Activated CD4-positive, alpha-beta T cell treated with anti-CD3 and anti-CD28 coated beads, Interleukin-2, amount 50 U/mL, for 1 hour (primary cell): ENCODE measurements at regions not wholly inside any gene's neighbourhood (a gene's known extent, or its start where the extent isn't known, plus 50 kb on each side); places are given as distances from the start of the nearest gene placed in this dataset.

Experiments used
- DNase-seq: peaks from one replicate; pipeline ENCODE4 v3.0.0-alpha.2; 2020

- no peak for DNase-seq
These were observed 50.4 kb upstream of the KDR start for GRCh38 chr4:55175779-55176231.

DNA sequence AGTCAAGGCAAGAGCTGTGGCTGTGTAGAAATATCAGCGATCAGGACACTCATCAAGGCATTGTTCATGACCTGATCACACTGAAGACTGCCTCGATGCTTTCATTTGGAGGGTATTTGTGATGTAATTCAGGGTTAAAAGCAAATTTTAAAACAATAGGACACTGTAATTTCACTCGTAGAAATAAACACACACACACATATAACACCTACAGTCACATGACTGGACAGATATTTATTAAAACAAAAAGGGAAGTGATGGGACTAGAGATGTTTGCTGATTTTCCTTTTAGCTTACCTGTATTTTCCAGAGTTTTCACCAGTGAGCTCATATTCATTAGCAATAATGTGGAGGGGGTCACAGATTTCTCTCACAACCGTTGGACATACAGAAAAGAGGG lies 51.1 kb upstream of the KDR start:
- no peak for DNase-seq

- DNase-seq = no peak
These were observed 52.1 kb upstream of the KDR start for GRCh38 chr4:55177461-55177860.

GRCh38 chr4:55178226-55179005 lies 53.0 kb upstream of the KDR start:
- DNase-seq = no peak

- no peak for DNase-seq
These were observed 55.9 kb upstream of the KDR start for GRCh38 chr4:55181010-55182005.

GRCh38 chr4:55183926-55184599 lies 58.7 kb upstream of the KDR start:
- no peak for DNase-seq

DNA sequence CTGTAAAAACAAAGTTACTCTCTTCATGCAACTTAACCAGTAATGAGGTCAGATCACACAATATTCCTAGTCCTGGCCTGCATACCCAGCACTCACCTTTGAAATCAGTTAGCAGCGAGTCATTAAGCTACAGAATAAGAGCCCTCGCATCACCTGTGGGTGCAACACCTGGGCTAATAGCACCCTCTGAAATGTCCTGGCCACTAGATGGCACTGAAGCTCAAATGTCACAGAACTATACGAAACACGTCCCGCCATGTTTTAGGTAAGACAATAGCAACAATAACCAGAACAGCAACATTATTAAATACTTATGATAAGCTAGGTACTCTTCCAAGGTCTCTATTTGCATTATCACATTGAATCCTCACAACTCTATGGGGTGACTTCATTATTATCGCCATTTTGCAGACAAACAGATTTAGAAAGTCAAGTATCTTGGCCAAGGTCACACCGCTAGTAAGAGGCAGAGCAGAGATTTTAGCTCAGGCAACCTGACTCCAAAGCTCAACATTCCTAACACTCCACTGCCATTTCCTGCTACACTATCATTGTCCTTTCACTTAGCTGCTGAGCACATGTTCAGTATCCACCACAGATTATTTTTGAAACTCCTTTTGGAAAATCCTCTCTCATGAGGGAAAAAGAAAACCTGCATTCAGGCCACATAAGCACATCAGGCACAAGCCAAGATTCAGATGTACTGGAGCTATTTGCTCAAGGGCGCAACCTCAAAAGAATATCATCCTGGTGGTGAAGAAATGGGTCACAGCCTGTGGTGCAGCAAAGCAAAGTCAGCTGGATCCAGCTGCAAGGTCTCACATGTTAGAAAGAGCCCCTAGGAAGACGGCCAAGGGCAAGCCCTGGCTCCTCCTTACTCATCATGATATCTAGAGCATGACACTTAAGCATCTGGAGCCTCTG lies 59.5 kb upstream of the KDR start:
- peak; percentile 5 for DNase-seq

DNA sequence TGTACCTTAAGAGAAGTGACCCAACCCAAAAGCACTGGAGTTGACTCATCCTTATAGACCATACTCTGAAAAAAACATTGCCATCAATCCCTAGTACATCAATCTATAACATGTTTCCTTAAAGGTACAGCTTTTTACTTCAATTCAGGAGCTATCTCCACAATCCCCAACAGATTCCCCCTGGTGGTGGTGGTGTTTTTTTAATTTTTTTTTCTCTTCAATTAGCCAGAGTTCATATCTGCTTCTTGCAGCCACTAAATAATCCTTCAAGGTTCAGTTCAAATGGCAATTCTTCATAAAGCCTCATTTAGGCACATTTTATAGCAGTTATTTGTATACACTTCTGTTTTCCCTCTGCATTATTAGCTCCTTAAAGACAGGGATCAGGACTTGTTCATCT lies 60.7 kb upstream of the KDR start:
- DNase-seq = no peak

DNA sequence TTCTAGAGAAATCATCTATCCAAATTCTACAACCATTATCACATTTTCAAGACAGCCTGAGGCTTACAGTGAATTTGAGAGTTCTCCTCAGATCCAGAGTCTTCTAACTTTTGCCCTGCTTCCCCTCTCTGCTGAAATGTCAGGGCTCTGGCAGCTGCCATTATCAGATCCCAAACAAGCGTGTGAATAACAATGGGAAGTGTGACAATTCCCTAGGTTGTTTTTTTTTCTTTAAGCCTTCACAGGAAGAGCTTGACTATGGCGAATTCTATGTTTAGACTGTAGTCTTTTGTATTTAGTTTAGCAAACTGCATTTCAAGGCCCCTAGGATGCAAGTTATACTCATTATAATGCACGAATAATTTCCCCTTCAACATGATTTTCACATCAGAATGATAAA lies 61.3 kb upstream of the KDR start:
- no peak for DNase-seq

- DNase-seq = no peak
These were observed 88.8 kb upstream of the KDR start for GRCh38 chr4:55214172-55214571.

- DNase-seq = no peak
These were observed 89.7 kb upstream of the KDR start for GRCh38 chr4:55215087-55215486.

- DNase-seq = no peak
These were observed 91.7 kb upstream of the KDR start for GRCh38 chr4:55216863-55217635.

DNA sequence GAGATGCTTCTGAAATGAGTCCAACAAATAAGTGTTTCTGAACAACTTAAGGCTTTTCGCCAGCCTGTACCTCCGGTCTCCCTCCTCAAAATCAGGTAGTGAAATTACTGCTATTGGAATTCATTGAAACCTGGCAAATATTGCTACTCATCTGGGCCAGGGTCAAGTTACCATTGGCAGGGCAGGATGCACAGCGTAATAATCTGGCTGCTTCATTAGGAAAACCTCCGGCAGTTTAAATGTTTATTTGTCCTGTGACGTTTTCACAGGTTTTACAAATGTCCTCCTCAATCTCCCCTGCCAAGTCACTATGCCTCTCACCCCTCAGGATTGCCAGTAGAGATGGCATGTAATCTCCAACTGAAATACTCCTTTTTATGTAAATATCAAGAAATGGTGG lies 92.6 kb upstream of the KDR start:
- no peak for DNase-seq

DNA sequence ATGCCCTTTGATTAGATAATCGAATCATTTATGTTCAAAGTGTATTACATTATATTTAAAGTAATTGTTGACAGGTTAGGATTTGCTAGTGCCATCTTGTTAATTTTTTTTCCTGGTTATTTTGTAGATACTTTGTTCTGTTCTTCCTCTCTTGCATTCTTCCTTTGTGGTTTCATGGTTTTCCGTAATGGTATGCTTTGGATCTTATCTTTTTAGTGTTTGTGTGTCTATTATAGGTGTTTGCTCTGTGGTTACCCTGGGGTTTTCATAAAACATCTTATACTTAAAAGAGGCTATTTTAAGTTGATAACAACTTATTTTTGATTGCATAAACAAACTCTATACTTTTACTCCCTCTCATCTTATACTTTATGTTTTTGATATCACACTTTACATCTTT lies 108.2 kb upstream of the SRD5A3 start:
- DNase-seq = no peak

DNA sequence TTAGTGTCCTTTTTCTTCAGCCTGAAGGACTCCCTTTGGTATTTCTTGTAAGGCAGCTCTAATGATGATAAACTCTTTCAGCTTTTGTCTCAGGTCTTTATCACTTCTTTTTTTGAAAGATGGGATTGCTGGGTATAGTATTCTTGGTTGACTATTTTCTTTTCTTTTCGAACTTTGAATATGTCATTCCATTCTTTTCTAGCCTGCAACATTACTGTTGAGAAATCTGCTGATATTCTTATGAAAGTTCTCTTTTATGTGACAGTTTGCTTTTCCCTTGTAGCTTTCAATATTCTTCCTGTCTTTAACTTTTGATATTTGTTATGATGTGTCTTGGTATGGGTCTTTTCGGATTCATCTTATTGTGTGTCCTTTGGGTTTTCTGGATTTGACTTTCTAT lies 107.6 kb upstream of the SRD5A3 start:
- DNase-seq = no peak

DNA sequence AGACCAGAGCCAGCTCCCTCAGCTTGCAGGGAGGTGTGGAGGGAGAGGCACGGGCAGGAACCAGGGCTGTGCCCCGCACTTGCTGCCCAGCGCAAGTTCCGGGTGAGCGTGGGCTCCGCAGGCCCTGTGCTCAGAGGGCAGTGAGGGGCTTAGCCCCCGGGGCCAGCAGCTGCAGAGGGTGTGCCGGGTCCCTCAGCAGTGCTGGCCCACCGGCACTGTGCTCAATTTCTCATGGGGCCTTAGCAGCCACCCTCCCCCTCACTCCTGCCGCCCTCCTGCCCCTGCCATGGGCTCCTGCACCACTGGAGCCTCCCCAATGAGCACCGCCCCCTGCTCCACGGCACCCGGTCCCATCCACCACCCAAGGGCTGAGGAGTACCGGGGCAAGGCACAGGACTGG lies 104.6 kb upstream of the SRD5A3 start:
- DNase-seq = no peak

DNA sequence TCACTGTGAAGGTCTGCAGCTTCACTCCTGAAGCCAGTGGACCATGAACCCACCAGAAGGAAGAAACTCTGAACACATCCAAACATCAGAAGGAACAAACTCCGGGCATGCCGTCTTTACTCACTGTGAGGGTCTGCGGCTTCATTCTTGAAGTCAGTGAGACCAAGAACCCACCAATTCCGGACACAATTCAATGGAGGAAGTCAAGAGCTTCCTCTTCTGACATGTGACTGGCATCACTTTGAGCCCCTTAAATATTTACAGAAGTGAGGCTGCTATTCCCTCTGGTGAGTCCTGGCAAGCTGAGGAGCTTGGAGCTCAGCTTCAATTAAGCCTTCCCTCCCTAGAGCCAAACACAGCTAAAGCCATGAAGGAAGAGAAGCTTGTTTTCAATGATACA lies 103.5 kb upstream of the SRD5A3 start:
- DNase-seq = no peak

DNA sequence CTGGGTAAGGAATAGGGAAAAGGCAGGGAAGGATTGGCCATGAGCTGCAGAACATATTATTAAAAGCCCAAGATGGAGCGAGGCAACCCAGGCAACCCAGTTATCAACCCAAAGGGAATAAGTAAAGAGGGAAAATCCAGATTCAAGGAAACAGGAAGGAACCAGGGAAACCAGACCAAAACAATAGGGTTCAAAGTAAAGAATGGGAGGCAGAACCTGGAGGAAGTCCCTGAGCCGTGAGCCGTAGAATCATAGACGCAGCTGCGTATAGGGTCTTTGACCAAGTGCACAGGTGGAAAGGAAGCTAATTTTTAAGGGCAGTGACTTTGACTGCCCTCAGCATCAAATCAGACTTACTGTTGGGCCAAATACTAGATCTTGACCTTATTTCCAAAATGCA lies 98.5 kb upstream of the SRD5A3 start:
- no peak for DNase-seq

- DNase-seq = no peak
These were observed 97.3 kb upstream of the SRD5A3 start for GRCh38 chr4:55248756-55249155.

DNA sequence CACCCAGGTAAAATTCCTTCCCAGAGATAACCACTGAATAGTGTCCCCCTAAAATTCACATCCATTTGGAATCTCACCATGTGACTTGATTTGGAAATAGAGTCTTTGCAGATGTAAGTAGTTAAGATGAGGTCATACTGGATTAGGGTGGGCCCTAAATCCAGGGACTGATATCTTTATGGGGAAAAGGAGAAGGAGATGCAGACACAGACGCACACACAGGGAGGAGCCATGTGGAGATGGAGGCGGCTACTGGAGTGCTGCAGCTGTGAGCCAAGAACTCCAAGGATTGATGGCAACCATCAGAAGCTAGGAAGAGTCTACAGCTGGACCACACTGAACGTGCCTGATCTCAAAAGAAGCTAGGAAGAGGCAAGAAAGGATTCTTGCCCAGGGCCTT lies 96.6 kb upstream of the SRD5A3 start:
- no peak for DNase-seq

DNA sequence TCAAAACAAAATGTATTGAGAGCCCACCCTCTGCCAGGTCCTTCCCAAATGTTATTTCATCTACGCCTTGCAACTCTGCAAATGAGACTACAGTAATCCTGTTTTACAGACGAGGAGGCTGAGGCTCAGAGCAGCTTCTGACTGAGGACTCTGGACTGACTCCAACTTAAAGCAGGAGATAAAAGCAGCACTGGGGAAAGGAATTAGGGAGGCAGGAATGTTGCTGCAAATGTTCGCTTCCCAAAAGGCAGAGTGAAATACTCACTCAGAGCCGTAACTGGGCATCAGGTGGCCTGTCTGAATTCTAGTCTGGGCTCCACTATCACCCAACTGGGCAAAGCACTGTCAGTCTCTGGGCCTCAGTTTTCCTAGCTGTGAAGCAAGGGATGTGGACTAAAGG lies 94.7 kb upstream of the SRD5A3 start:
- no peak for DNase-seq

- DNase-seq = no peak
These were observed 94.1 kb upstream of the SRD5A3 start for GRCh38 chr4:55251896-55252295.
